Peyer's patch (tissue), 4 donors: ENCODE measurements at regions not wholly inside any gene's neighbourhood (a gene's known extent, or its start where the extent isn't known, plus 50 kb on each side); places are given as distances from the start of the nearest gene placed in this dataset.

ENCODE experiments used
- DNase-seq, 3 donors: peaks; one replicate each; pipeline ENCODE4 v3.0.0-alpha.2; 2017 to 2019
- H3K27ac ChIP-seq, 4 donors: fragments of 200-600 bp; sonication (generic); one replicate each; pipeline ENCODE4 v1.5.1; 2016 to 2019
- H3K27me3 ChIP-seq, 2 donors: fragments of 200-600 bp; sonication (generic); one replicate each; pipeline ENCODE4 v1.5.1; 2019
- H3K36me3 ChIP-seq, 3 donors: fragments of 200-600 bp; sonication (generic); one replicate each; pipeline ENCODE4 v1.5.1; 2016 to 2019
- H3K4me1 ChIP-seq, 4 donors: fragments of 200-600 bp; sonication (generic); one replicate each; pipeline ENCODE4 v1.5.1; 2016 to 2019
- H3K4me3 ChIP-seq, 4 donors: fragments of 200-600 bp; sonication (generic); 1 replicate in 3 of 4; 2 replicates in 1 of 4; pipeline ENCODE4 v1.5.1; 2016 to 2019; ENCODE audit warnings: mild to moderate bottlenecking in 1 of 4
- H3K9me3 ChIP-seq, 4 donors: fragments of 200-600 bp; sonication (generic); one replicate each; pipeline ENCODE4 v1.5.1; 2016 to 2019; ENCODE audit warnings: mild to moderate bottlenecking in 1 of 4
- POLR2A ChIP-seq, 2 donors: fragments of 450-650 bp; IDR thresholded peaks; one replicate each; pipeline ENCODE4 v1.5.1; 2017; ENCODE audit warnings: antibody characterized with exemption in 2 of 2, mild to moderate bottlenecking in 2 of 2, moderate library complexity in 2 of 2
- TF ChIP-seq, protein P1 (sequence below), 6 experiments: fragments of 450-650 bp in 4 of 6; fragments of 200-600 bp in 2 of 6; sonication (generic) in 1 of 6; IDR thresholded peaks; one replicate each; pipeline ENCODE4 v1.5.1; 2017 to 2019; ENCODE audit warnings: antibody characterized with exemption in 6 of 6, mild to moderate bottlenecking in 3 of 6, moderate library complexity in 1 of 6

DNA sequence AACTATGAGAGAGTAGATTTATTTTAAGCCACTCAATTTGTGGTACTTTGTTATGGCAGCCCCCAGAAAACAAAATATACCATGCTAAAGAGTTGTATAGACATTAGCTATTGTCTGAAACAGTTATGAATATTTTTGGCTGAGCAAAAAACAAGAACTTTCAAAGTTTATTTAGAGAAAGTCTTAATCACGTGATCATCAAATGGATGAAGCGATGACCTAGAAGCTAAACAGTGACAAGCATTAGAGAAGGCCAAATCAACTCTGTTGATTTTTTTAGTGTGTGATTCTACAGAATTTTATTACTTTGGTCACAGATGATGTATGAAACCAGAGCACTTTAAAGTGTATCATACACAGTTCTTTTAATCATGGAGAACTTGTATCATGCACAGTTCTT is 1247.9 kb upstream of the MAP3K7 start:
- Histone ChIP-seq H3K27ac (no peak overlapping the region), H3K27me3 (no peaks in the 10 kb centered on the region), H3K4me1 (no peaks in the 10 kb centered on the region), H3K9me3 (no peaks in the 10 kb centered on the region), H3K36me3 (no peaks in the 10 kb centered on the region), H3K4me3 (no peak overlapping the region)
- no peak for DNase-seq
- no peak for TF ChIP-seq POLR2A (IDR thresholded peaks at IDR 0.05)

GRCh38 chr6:91827151-91827550 is 1240.3 kb upstream of the MAP3K7 start:
- no peak for DNase-seq
- no peaks in the 10 kb centered on the region for H3K9me3 ChIP-seq
- H3K4me1 ChIP-seq = no peaks in the 10 kb centered on the region
- no peak overlapping the region for H3K27ac ChIP-seq
- no peak overlapping the region for H3K4me3 ChIP-seq
- no peaks in the 10 kb centered on the region for H3K27me3 ChIP-seq
- no peaks in the 10 kb centered on the region for H3K36me3 ChIP-seq
- TF ChIP-seq, protein P1, sequence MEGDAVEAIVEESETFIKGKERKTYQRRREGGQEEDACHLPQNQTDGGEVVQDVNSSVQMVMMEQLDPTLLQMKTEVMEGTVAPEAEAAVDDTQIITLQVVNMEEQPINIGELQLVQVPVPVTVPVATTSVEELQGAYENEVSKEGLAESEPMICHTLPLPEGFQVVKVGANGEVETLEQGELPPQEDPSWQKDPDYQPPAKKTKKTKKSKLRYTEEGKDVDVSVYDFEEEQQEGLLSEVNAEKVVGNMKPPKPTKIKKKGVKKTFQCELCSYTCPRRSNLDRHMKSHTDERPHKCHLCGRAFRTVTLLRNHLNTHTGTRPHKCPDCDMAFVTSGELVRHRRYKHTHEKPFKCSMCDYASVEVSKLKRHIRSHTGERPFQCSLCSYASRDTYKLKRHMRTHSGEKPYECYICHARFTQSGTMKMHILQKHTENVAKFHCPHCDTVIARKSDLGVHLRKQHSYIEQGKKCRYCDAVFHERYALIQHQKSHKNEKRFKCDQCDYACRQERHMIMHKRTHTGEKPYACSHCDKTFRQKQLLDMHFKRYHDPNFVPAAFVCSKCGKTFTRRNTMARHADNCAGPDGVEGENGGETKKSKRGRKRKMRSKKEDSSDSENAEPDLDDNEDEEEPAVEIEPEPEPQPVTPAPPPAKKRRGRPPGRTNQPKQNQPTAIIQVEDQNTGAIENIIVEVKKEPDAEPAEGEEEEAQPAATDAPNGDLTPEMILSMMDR (IDR thresholded peaks at IDR 0.05) = no peak
- TF ChIP-seq POLR2A (IDR thresholded peaks at IDR 0.05) = no peak

DNA sequence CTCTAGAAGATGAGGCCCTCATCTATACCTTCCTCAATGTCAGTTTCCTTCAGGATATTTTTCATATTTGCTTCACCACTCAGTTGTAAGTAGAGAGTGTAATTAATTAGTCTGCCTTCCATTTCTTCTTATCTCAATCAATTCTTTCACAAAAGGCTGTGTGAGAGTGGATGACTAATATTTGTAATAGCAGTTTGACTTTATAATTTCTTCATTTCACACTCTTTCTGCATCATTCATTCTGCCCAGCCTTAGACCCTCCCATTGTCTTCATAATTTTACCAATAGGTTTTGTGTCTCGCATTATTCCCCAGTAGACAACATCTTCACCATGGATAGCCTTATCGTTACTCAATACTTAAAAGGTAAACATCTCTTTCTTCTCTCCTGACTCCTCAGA is 1239.3 kb upstream of the MAP3K7 start:
- Histone ChIP-seq H3K36me3 (no peaks in the 10 kb centered on the region), H3K4me1 (no peaks in the 10 kb centered on the region), H3K9me3 (no peaks in the 10 kb centered on the region), H3K27ac (no peak overlapping the region), H3K27me3 (no peaks in the 10 kb centered on the region), H3K4me3 (no peak overlapping the region)
- TF ChIP-seq, protein P1 (IDR thresholded peaks at IDR 0.05) = no peak
- no peak for TF ChIP-seq POLR2A (IDR thresholded peaks at IDR 0.05)
- no peak for DNase-seq

DNA sequence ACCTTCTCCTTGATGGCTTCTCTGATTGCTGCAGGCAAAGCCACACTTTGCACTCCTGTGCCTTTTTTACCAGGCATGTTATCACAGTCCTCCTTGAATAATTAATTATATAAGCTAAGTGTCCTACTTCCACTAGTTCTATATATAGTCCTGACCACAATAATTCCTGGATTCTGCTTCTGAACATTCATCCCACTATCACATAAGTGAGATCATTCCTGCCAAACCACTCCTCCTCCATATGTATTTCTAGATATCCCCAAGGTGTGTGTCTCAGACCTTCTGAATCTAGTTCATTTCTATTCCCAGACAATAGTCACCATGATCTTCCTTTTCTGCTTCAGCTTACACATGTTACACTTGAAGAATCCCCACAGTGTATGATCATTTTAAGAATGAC is 1237.5 kb upstream of the MAP3K7 start:
- Histone ChIP-seq H3K4me1 (no peaks in the 10 kb centered on the region), H3K27ac (no peak overlapping the region), H3K4me3 (no peak overlapping the region), H3K27me3 (no peaks in the 10 kb centered on the region), H3K36me3 (no peaks in the 10 kb centered on the region), H3K9me3 (no peaks in the 10 kb centered on the region)
- TF ChIP-seq POLR2A (IDR thresholded peaks at IDR 0.05) = no peak
- TF ChIP-seq, protein P1 (IDR thresholded peaks at IDR 0.05) = no peak
- DNase-seq = no peak

- no peak overlapping the region for H3K4me3 ChIP-seq
- no peaks in the 10 kb centered on the region for H3K36me3 ChIP-seq
- H3K9me3 ChIP-seq = no peaks in the 10 kb centered on the region
- DNase-seq = no peak
- H3K27ac ChIP-seq = no peak overlapping the region
- H3K4me1 ChIP-seq = no peaks in the 10 kb centered on the region
- no peaks in the 10 kb centered on the region for H3K27me3 ChIP-seq
- TF ChIP-seq POLR2A (IDR thresholded peaks at IDR 0.05) = no peak
Measured at GRCh38 chr6:91822581-91822980, 1235.7 kb upstream of the MAP3K7 start.

- no peak overlapping the region for H3K4me3 ChIP-seq
- DNase-seq = no peak
Measured at GRCh38 chr6:91816335-91816734, 1229.5 kb upstream of the MAP3K7 start.

GRCh38 chr6:91813641-91814040 is 1226.8 kb upstream of the MAP3K7 start:
- Histone ChIP-seq H3K4me1 (no peaks in the 10 kb centered on the region), H3K27me3 (no peaks in the 10 kb centered on the region), H3K9me3 (no peaks in the 10 kb centered on the region), H3K36me3 (no peaks in the 10 kb centered on the region), H3K4me3 (no peak overlapping the region), H3K27ac (no peak overlapping the region)
- no peak for DNase-seq
- TF ChIP-seq, protein P1 (IDR thresholded peaks at IDR 0.05) = no peak
- TF ChIP-seq POLR2A (IDR thresholded peaks at IDR 0.05) = no peak

More at GRCh38 chr6:91816335-91816734, 1229.5 kb upstream of the MAP3K7 start:
- H3K27me3 ChIP-seq = no peaks in the 10 kb centered on the region
- no peaks in the 10 kb centered on the region for H3K36me3 ChIP-seq
- no peak overlapping the region for H3K27ac ChIP-seq
- H3K4me1 ChIP-seq = no peaks in the 10 kb centered on the region
- TF ChIP-seq POLR2A (IDR thresholded peaks at IDR 0.05) = no peak
- TF ChIP-seq, protein P1 (IDR thresholded peaks at IDR 0.05) = no peak
- no peaks in the 10 kb centered on the region for H3K9me3 ChIP-seq
